ENCODE measurements at regions not wholly inside any gene's neighbourhood (a gene's known extent, or its start where the extent isn't known, plus 50 kb on each side); places are given as distances from the start of the nearest gene placed in this dataset.

DNA sequence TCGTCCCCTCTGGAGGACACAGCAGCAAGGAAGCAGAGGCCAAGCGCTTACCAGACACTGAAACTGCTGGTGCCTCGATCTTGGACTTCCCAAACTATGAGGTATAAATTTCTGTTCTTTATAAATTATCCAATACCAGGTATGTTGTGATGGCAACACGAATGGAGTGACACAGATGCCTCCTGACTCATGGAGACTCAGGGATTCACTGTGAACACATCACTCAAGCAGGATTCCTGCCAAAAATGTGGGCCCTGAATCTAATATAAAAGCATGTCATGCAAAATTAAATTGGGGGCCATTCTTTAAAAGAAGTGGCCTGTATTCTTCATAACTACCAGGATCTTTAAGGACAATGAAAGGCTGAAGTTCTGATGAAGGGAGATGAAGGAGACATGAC, 52.5 kb upstream of the SLC22A23 start:
- Histone ChIP-seq H3K4me3 (ENCODE audit: low read depth, low read length) (no peak overlapping the region), H2AFZ (no peak overlapping the region), H3K79me2 (no peaks in the 10 kb centered on the region), H3K4me1 (peaks cover 40% of the 10 kb centered on the region), H3K27ac (peak overlapping the region; percentile 19), H3K4me2 (ENCODE audit: low read length) (no peak overlapping the region), H3K9ac (no peak overlapping the region), H3K36me3 (ENCODE audit: control insufficient read depth, insufficient read depth, low read length) (no peaks in the 10 kb centered on the region), H3K27me3 (ENCODE audit: control insufficient read depth, insufficient read depth, low read length) (no peaks in the 10 kb centered on the region), H3K9me3 (ENCODE audit: control insufficient read depth, low read length) (no peaks in the 10 kb centered on the region)
- TF ChIP-seq, protein P1, sequence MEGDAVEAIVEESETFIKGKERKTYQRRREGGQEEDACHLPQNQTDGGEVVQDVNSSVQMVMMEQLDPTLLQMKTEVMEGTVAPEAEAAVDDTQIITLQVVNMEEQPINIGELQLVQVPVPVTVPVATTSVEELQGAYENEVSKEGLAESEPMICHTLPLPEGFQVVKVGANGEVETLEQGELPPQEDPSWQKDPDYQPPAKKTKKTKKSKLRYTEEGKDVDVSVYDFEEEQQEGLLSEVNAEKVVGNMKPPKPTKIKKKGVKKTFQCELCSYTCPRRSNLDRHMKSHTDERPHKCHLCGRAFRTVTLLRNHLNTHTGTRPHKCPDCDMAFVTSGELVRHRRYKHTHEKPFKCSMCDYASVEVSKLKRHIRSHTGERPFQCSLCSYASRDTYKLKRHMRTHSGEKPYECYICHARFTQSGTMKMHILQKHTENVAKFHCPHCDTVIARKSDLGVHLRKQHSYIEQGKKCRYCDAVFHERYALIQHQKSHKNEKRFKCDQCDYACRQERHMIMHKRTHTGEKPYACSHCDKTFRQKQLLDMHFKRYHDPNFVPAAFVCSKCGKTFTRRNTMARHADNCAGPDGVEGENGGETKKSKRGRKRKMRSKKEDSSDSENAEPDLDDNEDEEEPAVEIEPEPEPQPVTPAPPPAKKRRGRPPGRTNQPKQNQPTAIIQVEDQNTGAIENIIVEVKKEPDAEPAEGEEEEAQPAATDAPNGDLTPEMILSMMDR (IDR thresholded peaks at IDR 0.05), result no peak

DNA sequence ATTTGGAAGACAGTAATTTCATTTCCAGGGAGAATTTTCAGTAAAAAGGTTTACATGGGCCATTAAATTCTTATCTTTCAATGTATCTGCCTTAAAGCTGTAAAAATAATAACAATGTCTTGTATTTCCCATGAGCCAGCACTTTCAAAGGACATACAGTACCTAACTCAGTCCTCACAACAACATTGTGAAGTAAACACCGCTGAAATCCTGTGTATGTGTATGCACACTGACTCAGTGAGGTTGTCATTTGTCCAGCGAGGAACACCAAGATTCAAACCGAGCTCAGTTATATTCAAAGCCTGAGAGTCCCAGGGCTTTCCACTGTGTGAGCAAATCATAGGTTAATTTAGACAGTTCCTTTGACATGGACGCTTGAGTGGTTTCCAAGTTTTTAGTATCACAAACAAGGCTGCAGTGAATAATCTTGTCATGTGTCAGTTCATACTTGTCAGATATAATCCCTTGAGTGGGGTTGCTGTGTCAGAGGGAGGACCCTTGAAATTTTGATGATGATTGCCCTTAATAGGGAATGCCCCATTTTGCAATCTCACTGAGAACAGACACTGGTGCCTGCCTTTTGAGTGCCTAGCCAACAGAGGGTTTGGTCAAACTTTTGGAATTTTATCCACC, 50.0 kb upstream of the SLC22A23 start:
- Histone ChIP-seq H2AFZ (peak overlapping the region; percentile 65), H3K4me2 (ENCODE audit: low read length) (peak overlapping the region; percentile 48), H3K9me3 (ENCODE audit: control insufficient read depth, low read length) (no peaks in the 10 kb centered on the region), H3K4me3 (ENCODE audit: low read depth, low read length) (peak overlapping the region; percentile 23), H3K36me3 (ENCODE audit: control insufficient read depth, insufficient read depth, low read length) (no peaks in the 10 kb centered on the region), H3K4me1 (peaks cover 47% of the 10 kb centered on the region), H3K27me3 (ENCODE audit: control insufficient read depth, insufficient read depth, low read length) (no peaks in the 10 kb centered on the region), H3K9ac (no peak overlapping the region), H3K27ac (peak overlapping the region; percentile 97), H3K79me2 (no peaks in the 10 kb centered on the region)
- TF ChIP-seq, protein P1 (IDR thresholded peaks at IDR 0.05), result no peak

Data from parathyroid adenoma (tissue), 2 donors.